ENCODE measurements at regions not wholly inside any gene's neighbourhood (a gene's known extent, or its start where the extent isn't known, plus 50 kb on each side); places are given as distances from the start of the nearest gene placed in this dataset.
"Not testable (repeated sequence)": the region's sequence is repeated elsewhere in the genome, so short reads cannot be mapped to it uniquely, and the experiment has no call there.

GRCh38 chr3:181609030-181609767, 102.5 kb upstream of the SOX2 start:
- intact Hi-C loops (cut with micrococcal nuclease) = no loop called here

- intact Hi-C loops (cut with micrococcal nuclease) = no loop called here
Measured at GRCh38 chr3:181604267-181604666, 107.5 kb upstream of the SOX2 start.

- intact Hi-C loops (cut with micrococcal nuclease) = no loop called here
Measured at GRCh38 chr3:181596126-181596525, 115.6 kb upstream of the SOX2 start.

- intact Hi-C loops (cut with micrococcal nuclease) = not testable (repeated sequence)
Measured at GRCh38 chr3:181590939-181591338, 120.8 kb upstream of the SOX2 start.

- intact Hi-C loops (cut with micrococcal nuclease) = no loop called here
Measured at GRCh38 chr3:181582619-181583018, 129.1 kb upstream of the SOX2 start.

GRCh38 chr3:181581656-181582055, 130.1 kb upstream of the SOX2 start:
- intact Hi-C loops (cut with micrococcal nuclease) = no loop called here

- intact Hi-C loops (cut with micrococcal nuclease) = no loop called here
Measured at GRCh38 chr3:181578743-181579142, 133.0 kb upstream of the SOX2 start.

- intact Hi-C loops (cut with micrococcal nuclease) = no loop called here
Measured at GRCh38 chr3:181572432-181572831, 139.3 kb upstream of the SOX2 start.

- intact Hi-C loops (cut with micrococcal nuclease) = no loop called here
Measured at GRCh38 chr3:181570472-181570871, 141.3 kb upstream of the SOX2 start.

- intact Hi-C loops (cut with micrococcal nuclease) = no loop called here
Measured at GRCh38 chr3:181569356-181569940, 142.3 kb upstream of the SOX2 start.

- intact Hi-C loops (cut with micrococcal nuclease) = no loop called here
Measured at GRCh38 chr3:181568693-181569092, 143.0 kb upstream of the SOX2 start.

- intact Hi-C loops (cut with micrococcal nuclease) = no loop called here
Measured at GRCh38 chr3:181568248-181568647, 143.5 kb upstream of the SOX2 start.

- intact Hi-C loops (cut with micrococcal nuclease) = no loop called here
Measured at GRCh38 chr3:181567311-181568075, 144.2 kb upstream of the SOX2 start.

GRCh38 chr3:181565416-181565815, 146.3 kb upstream of the SOX2 start:
- intact Hi-C loops (cut with micrococcal nuclease) = no loop called here

- intact Hi-C loops (cut with micrococcal nuclease) = no loop called here
Measured at GRCh38 chr3:181564222-181564621, 147.5 kb upstream of the SOX2 start.

GRCh38 chr3:181561139-181562031, 150.3 kb upstream of the SOX2 start:
- intact Hi-C loops (cut with micrococcal nuclease) = no loop called here

GRCh38 chr3:181558870-181559269, 152.9 kb upstream of the SOX2 start:
- intact Hi-C loops (cut with micrococcal nuclease) = no loop called here

GRCh38 chr3:181555681-181556080, 156.0 kb upstream of the SOX2 start:
- intact Hi-C loops (cut with micrococcal nuclease) = no loop called here

- intact Hi-C loops (cut with micrococcal nuclease) = no loop called here
Measured at GRCh38 chr3:181554233-181554765, 157.4 kb upstream of the SOX2 start.

- intact Hi-C loops (cut with micrococcal nuclease) = no loop called here
Measured at GRCh38 chr3:181549266-181549665, 162.5 kb upstream of the SOX2 start.

- intact Hi-C loops (cut with micrococcal nuclease) = no loop called here
Measured at GRCh38 chr3:181541414-181541813, 170.3 kb upstream of the SOX2 start.

All from T-helper 1 cell treated with Interleukin-12 subunit alpha and Interleukin-12 subunit beta and Interleukin-4 antibody, amounts not matched to agents 30 ng/mL and 1 ng/mL, for 36 hours (primary cell).